Activated naive CD4-positive, alpha-beta T cell treated with anti-CD3 and anti-CD28 coated beads, Interleukin-2, amount 10 ng/mL, durations not matched to agents 7 days and 5 days (primary cell): ENCODE measurements at regions not wholly inside any gene's neighbourhood (a gene's known extent, or its start where the extent isn't known, plus 50 kb on each side); places are given as distances from the start of the nearest gene placed in this dataset.
"Not testable (repeated sequence)": the region's sequence is repeated elsewhere in the genome, so short reads cannot be mapped to it uniquely, and the experiment has no call there.

Experiments
- CTCF ChIA-PET: fragments of 350-600 bp; sonication (Branson Sonifier 250); formaldehyde crosslinking; loops from one replicate; lab custom pipeline; 2021; ENCODE audit warnings: antibody characterized with exemption; lab: Charles Lee
- DNase-seq: peaks from one replicate; pipeline ENCODE4 v3.0.0-alpha.2; 2020
- H3K27ac Mint-ChIP-seq: one replicate; pipeline ENCODE4 v1.8.0; 2021; ENCODE audit warnings: mild to moderate bottlenecking, moderate library complexity, mixed read lengths
- H3K27me3 Mint-ChIP-seq: one replicate; pipeline ENCODE4 v1.8.0; 2021; ENCODE audit warnings: mild to moderate bottlenecking, mixed read lengths
- H3K36me3 Mint-ChIP-seq: one replicate; pipeline ENCODE4 v1.8.0; 2021; ENCODE audit warnings: mixed read lengths
- H3K4me1 Mint-ChIP-seq: one replicate; pipeline ENCODE4 v1.8.0; 2021; ENCODE audit warnings: mixed read lengths
- H3K4me3 Mint-ChIP-seq: one replicate; pipeline ENCODE4 v1.8.0; 2021; ENCODE audit warnings: mild to moderate bottlenecking, moderate library complexity, mixed read lengths
- H3K9me3 Mint-ChIP-seq: one replicate; pipeline ENCODE4 v1.8.0; 2021; ENCODE audit warnings: mixed read lengths

DNA sequence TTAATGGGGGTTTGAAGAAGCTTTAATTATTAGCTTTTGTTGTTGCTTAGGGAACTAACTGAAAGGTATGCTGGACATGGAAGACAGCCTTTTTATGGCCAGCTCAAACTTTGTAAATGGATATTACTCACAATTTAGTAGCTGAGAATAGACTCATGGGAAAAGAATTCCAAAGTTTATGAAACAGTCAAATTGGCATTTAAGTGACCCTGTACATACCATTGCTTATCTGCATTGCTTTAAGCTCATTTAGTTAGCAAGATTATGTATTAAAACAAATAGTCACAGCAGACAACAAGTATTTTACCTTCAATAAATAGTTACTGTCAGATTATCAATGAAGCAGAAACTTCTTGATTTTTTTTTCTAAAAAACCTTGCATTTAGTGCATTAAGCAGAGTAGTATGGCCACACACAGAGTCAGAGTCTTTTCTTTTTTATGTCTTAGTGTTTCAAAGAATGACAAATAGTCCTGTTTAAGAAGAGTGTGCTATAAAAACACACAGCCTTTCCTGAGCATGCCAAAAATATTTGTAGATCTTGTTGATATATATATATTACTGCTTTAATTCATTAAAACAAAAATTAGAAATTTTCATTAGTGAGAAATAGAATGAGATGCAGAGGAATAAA is 102.2 kb downstream of the TTC6 start:
- DNase-seq = no peak
- Mint-ChIP-seq H3K4me3 (no peak overlapping the region), H3K9me3 (peaks cover 9% of the 10 kb centered on the region), H3K36me3 (no peaks in the 10 kb centered on the region), H3K27me3 (no peaks in the 10 kb centered on the region), H3K4me1 (no peaks in the 10 kb centered on the region), H3K27ac (no peak overlapping the region)
- CTCF ChIA-PET = interaction anchor here (0.6 kb wide), 1 partner anchor 1622 kb away, joined by 3 read pairs; no protein-coding TSS in a partner anchor

DNA sequence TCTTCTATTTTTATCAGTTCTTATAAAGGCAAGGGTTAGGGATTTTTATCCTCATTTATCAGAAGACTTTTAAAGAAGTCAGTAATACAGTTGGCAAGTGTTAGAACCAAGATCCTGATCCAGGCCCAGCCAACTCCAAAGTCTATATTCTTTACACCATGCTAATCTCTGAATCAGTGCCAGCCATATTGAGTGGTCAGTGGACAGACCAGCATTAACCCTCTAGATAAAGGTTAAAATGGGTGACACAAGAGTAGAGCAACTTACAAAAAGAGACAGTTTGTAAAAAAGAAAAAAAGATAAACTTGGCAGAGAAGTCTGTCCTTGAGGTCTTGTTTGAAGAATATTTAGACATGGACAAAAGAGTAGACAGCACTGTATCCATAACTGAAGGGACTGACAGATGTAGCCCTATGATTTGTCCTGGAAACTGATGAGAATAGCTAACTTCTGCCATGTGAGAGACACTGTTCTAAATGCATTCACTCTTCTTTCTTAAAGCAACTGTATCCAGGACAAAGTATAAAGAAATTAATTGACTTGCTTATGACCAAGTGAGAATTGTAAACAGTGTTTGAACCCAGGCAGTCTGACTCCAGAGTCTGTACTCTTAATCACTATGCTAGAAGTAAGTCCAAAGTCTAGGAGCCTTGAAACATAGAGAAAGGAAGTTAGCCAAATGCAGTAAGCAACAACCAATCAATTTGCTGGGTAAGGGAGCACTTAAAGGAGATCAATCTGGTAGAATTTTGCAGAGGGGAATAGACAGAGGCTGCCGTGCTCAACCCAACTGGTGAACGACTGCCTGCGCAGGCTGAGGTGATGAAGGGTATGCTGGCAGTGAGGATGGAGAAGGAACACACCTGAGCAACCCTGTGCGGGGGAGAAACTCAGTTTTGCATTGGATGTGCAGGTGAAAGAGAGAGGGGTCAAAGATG is 103.7 kb downstream of the TTC6 start:
- H3K9me3 Mint-ChIP-seq = peaks cover 6% of the 10 kb centered on the region
- CTCF ChIA-PET = no interaction called here
- no peaks in the 10 kb centered on the region for H3K36me3 Mint-ChIP-seq
- no peaks in the 10 kb centered on the region for H3K4me1 Mint-ChIP-seq
- no peak overlapping the region for H3K27ac Mint-ChIP-seq
- H3K4me3 Mint-ChIP-seq = no peak overlapping the region
- no peak for DNase-seq
- H3K27me3 Mint-ChIP-seq = no peaks in the 10 kb centered on the region

DNA sequence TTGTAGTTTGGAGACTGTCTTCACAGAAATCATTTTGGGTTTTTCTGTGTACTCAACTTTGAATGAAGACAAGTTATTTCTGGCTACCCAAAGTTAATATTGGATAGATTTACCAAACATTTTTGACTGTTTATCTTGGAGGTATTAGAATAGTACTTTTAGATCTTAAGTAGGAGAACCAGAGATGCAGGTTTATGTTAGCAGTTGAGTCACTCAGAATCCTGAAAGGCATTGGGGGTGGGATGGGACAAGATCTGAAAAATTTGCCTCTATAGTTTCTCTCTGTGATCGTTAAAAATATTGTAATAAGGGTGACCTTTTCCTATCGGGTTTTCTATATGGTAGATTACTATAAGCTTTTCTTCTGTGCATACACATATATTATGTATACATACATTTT is 112.3 kb downstream of the TTC6 start:
- H3K9me3 Mint-ChIP-seq = no peaks in the 10 kb centered on the region
- no peak overlapping the region for H3K4me3 Mint-ChIP-seq
- no peak overlapping the region for H3K27ac Mint-ChIP-seq
- no peaks in the 10 kb centered on the region for H3K27me3 Mint-ChIP-seq
- no peak for DNase-seq
- no peaks in the 10 kb centered on the region for H3K36me3 Mint-ChIP-seq
- CTCF ChIA-PET = interaction anchor here (3.3 kb wide), 1 partner anchor 167 kb away, joined by 14 read pairs; no protein-coding TSS in a partner anchor
- H3K4me1 Mint-ChIP-seq = no peaks in the 10 kb centered on the region

DNA sequence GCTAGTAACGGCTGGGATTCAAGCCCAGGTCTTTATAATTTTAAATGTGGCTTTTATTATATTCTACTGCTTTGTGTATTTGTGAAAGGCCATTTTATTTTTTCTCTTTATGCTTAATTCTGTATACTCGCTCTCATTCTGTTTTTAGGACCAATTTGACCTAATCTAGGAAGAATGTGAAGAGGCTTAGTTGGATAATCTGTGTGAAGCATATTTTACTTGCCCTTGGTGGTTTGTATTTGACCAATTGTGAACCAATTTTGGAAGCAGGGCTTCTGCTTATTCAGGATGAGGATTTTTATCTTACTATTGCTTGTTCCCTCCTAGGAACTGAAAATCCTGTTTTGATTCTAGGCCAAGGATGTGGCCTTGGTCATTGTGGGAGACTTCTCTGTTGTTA is 113.1 kb downstream of the TTC6 start:
- no peaks in the 10 kb centered on the region for H3K9me3 Mint-ChIP-seq
- no peaks in the 10 kb centered on the region for H3K36me3 Mint-ChIP-seq
- no peaks in the 10 kb centered on the region for H3K4me1 Mint-ChIP-seq
- DNase-seq = no peak
- H3K27me3 Mint-ChIP-seq = no peaks in the 10 kb centered on the region
- no peak overlapping the region for H3K4me3 Mint-ChIP-seq
- no peak overlapping the region for H3K27ac Mint-ChIP-seq
- CTCF ChIA-PET = interaction anchor here (3.3 kb wide), 1 partner anchor 166 kb away, joined by 14 read pairs; no protein-coding TSS in a partner anchor

DNA sequence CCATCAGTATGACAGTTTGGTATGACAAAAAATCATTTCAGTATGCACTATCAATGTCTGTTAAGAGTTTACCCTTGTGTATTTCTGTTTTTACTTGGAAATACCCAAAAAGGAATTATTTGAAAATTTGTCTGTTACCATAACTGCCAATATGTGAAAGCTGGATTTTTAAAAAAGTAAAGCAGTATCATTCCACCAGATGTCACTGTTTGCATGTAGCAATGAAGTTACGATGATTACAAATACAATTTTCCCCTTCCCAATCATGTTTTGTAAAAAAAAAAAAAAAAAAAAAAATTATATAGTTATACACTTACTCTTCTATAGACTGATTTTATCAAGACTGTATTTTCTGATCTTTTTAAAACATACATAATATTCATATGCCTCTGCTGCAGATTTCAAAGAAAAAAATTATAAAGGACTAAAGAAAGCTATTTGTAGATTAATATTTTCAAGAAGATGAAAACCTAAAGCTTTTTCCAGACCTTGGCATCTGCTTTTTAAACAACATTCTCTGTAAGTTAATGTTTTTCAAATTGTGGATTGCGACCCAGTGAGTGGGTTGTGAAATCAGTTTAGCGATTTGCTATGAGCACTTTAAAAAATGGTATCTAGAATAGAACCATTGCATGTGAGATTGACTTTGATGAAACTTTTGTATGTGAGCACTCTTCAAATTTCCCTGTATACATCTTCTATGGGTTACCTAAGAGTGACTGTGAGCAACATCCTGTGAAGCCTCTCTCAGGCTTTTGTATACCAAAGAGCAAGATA is 114.2 kb downstream of the TTC6 start:
- Mint-ChIP-seq H3K4me1 (no peaks in the 10 kb centered on the region), H3K27me3 (no peaks in the 10 kb centered on the region), H3K36me3 (no peaks in the 10 kb centered on the region), H3K9me3 (no peaks in the 10 kb centered on the region), H3K27ac (no peak overlapping the region), H3K4me3 (no peak overlapping the region)
- CTCF ChIA-PET = interaction anchor here (3.3 kb wide), 1 partner anchor 165 kb away, joined by 14 read pairs; no protein-coding TSS in a partner anchor
- DNase-seq = no peak

DNA sequence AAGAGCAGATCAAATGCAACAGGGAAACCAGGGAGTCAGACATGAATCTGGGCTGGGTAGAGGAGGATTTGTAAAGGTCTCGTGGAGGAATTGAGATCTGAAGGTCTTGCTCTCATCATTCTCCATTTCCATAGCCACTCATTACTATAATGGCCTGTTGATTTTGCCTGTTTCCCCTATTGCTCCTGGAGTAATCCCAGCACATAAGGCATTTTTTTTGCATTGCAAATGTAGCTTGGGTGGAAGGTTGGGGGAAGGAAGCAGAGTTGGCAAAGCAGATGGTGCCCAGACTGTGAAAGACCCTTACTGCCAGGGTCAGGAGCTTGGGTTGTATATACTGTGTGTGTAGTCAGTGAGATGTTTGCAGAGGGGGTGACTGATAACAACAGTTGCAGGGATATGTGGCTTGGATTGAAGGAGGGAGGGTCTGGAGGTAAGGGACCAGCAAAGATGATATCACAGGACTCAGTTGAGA is 116.0 kb downstream of the TTC6 start:
- CTCF ChIA-PET = no interaction called here
- Mint-ChIP-seq H3K27me3 (no peaks in the 10 kb centered on the region), H3K9me3 (no peaks in the 10 kb centered on the region), H3K36me3 (no peaks in the 10 kb centered on the region), H3K4me3 (no peak overlapping the region), H3K4me1 (no peaks in the 10 kb centered on the region), H3K27ac (no peak overlapping the region)
- no peak for DNase-seq

DNA sequence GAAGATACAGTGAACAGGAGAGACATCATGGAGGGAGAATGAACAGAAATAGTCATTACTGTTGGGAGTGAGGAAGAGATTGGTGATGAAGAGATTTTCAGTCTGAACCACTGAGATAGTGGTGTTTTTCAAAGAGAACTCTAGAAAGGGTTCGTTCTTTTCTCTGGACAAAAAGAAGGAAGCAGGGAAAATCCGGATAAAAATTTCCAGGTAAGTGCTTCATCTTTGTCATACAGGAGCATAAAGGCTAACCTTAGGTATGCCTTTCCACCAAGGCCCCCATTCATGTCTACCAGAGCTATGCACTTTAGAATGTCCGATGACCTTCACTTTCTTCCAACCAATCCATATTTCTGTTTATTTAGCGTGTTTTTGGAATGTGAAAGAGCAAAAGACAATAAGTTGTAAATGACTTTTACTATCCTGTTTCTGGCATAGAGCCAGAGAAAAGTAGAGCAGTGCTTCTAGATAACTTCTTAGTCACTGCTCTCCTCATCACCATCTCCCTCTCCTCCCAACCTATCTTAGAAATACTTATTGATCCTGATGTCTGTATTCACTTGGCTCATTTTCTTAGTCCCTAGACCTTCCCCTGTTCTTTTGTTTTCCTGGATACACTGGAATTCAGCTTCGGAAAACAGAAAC is 116.5 kb downstream of the TTC6 start:
- CTCF ChIA-PET = no interaction called here
- Mint-ChIP-seq H3K27me3 (no peaks in the 10 kb centered on the region), H3K36me3 (no peaks in the 10 kb centered on the region), H3K9me3 (no peaks in the 10 kb centered on the region), H3K27ac (no peak overlapping the region), H3K4me3 (no peak overlapping the region), H3K4me1 (no peaks in the 10 kb centered on the region)
- no peak for DNase-seq

DNA sequence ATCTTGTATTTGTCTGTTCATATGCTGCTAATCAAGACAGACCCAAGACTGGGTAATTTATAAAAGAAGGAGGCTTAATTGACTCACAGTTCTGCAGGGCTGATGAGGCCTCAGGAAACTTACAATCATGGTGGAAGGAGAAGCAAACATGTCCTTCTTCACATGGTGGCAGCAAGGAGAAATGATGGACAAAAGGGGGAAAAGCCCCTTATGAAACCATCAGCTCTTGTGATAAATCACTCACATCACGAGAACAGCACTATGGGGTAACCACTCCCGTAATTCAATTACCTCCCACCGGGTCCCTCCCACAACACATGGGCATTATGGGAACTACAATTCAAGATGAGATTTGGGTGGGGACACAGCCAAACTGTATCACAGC is 117.0 kb downstream of the TTC6 start:
- CTCF ChIA-PET, H3K4me3 Mint-ChIP-seq, H3K9me3 Mint-ChIP-seq, H3K27me3 Mint-ChIP-seq, DNase-seq, H3K27ac Mint-ChIP-seq, H3K36me3 Mint-ChIP-seq, H3K4me1 Mint-ChIP-seq: not testable (repeated sequence)

DNA sequence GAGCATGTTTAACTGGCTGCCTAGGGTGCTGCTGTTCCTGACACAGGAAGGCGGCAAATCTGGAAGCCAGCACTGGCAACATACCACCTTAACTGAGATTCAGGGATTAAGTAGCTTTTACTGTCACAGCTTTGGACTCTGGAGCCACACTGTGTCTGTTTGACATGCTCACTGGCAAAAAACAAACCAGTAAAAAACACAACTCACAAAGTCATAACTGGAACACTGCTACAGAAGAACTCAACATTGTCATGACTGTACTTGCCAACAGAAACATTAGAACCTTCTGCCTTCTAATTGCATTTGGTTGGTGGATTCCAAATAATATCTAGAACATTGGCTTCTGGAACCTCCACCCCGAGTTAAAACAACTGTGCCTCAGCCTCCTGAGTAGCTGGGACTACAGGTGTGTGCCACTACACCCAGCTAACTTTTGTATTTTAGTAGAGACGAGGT is 117.6 kb downstream of the TTC6 start:
- no peaks in the 10 kb centered on the region for H3K27me3 Mint-ChIP-seq
- no peaks in the 10 kb centered on the region for H3K36me3 Mint-ChIP-seq
- H3K27ac Mint-ChIP-seq = no peak overlapping the region
- no peaks in the 10 kb centered on the region for H3K9me3 Mint-ChIP-seq
- H3K4me3 Mint-ChIP-seq = no peak overlapping the region
- H3K4me1 Mint-ChIP-seq = no peaks in the 10 kb centered on the region
- DNase-seq = no peak
- CTCF ChIA-PET = no interaction called here

DNA sequence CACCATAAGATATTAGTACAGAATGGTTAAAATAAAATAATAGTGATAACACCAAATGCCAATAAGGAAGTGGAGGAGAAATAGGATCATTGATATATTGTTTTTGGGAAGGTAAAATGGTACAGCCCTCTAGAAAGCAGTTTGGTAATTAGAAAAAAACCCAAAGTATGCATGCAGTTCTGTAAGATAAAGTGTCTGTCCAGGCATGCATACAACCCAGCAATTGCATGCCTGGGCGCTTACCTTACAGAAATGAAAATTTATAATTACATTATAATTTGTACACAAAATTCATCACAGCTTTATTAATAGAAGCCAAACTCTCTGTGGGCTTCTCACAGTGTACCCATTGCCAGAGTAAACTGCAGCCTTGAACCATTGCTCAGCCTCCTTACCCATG is 124.7 kb downstream of the TTC6 start:
- DNase-seq = no peak
- Mint-ChIP-seq H3K27ac (no peak overlapping the region), H3K36me3 (no peaks in the 10 kb centered on the region), H3K9me3 (no peaks in the 10 kb centered on the region), H3K4me1 (no peaks in the 10 kb centered on the region), H3K27me3 (no peaks in the 10 kb centered on the region), H3K4me3 (no peak overlapping the region)
- CTCF ChIA-PET = no interaction called here

DNA sequence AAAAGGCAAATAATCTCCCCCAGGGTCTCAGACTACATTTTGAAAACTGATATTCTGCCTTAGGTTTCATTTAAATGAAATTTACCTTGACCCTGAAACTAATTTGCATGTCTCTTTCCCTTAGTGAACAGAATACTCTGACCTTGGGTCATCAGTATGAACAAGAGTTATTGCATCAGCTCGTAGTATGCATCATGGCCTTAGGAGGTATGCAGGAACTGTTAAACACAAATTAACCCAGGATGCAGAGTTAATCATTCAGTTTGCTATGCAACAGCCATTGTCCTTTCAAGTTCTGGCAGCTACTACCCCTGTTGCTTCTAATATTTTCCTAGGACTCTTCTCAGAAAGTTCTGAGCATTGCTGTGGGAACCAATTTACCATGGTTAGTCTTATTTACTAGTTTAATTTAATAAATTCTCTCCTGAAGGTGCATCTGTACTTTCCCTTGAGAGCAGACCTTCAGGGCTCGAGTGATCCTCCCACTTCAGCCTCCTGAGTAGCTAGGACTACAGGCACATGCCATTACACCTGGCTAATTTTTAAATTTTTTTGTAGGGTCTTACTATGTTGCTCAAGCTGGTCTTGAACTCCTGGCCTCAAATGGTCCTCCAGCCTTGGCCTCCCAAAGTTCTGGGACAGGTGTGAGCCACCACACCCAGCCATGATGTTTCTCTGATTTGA is 126.7 kb downstream of the TTC6 start:
- H3K27ac Mint-ChIP-seq = no peak overlapping the region
- no peaks in the 10 kb centered on the region for H3K36me3 Mint-ChIP-seq
- no peaks in the 10 kb centered on the region for H3K4me1 Mint-ChIP-seq
- no peaks in the 10 kb centered on the region for H3K27me3 Mint-ChIP-seq
- H3K4me3 Mint-ChIP-seq = no peak overlapping the region
- H3K9me3 Mint-ChIP-seq = no peaks in the 10 kb centered on the region
- DNase-seq = no peak
- CTCF ChIA-PET = no interaction called here

DNA sequence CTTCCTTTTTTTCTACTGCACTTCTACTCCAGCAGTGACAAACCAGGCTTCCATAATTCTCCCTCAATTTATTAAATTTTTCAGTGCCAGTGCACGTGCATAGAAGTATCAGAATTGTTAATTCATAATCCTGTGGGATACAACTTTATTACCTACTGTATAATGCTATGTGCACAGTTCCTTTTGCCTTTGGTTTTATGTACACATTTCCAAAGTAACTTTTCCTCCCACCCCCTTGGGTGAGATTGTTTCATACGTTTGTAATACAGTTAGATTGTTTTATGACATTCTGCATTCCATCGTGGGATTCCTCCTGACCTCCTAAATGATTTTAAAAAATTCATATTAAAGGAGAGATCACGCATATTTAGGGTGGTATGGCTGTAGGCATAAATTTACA is 128.1 kb downstream of the TTC6 start:
- CTCF ChIA-PET = no interaction called here

DNA sequence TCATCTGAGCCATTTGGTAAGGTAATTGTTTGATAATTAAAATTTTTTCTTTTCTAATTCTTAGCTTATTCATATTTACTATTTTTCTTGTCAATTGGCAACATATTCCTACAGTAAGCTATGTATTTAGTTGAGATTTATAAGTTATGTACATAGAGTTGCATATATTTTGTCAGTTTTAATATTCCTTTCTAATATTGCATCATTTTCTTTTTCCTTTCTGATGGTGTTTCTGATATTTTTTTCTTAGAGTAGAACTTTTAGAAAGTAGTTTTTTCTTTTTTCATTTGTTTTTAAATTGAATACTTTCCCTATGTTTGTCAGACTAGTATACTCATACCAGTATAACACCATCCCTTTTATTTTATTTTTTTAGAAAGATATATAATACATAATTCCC is 131.3 kb downstream of the TTC6 start:
- Mint-ChIP-seq H3K4me1 (no peaks in the 10 kb centered on the region), H3K4me3 (no peak overlapping the region), H3K27ac (no peak overlapping the region), H3K36me3 (no peaks in the 10 kb centered on the region), H3K9me3 (no peaks in the 10 kb centered on the region), H3K27me3 (no peaks in the 10 kb centered on the region)
- no peak for DNase-seq
- CTCF ChIA-PET = no interaction called here

More for the DNA sequence above, 128.1 kb downstream of the TTC6 start:
- Mint-ChIP-seq H3K27me3 (no peaks in the 10 kb centered on the region), H3K36me3 (no peaks in the 10 kb centered on the region), H3K9me3 (no peaks in the 10 kb centered on the region), H3K4me3 (no peak overlapping the region), H3K4me1 (no peaks in the 10 kb centered on the region), H3K27ac (no peak overlapping the region)
- no peak for DNase-seq
